ENCODE measurements at regions not wholly inside any gene's neighbourhood (a gene's known extent, or its start where the extent isn't known, plus 50 kb on each side); places are given as distances from the start of the nearest gene placed in this dataset.

GRCh38 chr10:32187686-32188085 is 131.5 kb upstream of the KIF5B start:
- TF ChIP-seq CTCF (conservative IDR thresholded peaks at IDR 0.05) (no peak), ZFX (IDR thresholded peaks at IDR 0.05) (no peak)
